Tibial nerve (tissue), 4 donors: ENCODE measurements at regions not wholly inside any gene's neighbourhood (a gene's known extent, or its start where the extent isn't known, plus 50 kb on each side); places are given as distances from the start of the nearest gene placed in this dataset.

Source experiments
- CTCF ChIP-seq, 5 experiments: fragments of 200-600 bp in 3 of 5; fragments of 450-650 bp in 2 of 5; sonication (generic) in 3 of 5; IDR thresholded peaks; one replicate each; pipeline ENCODE4 v1.5.1; 2016 to 2019; ENCODE audit warnings: antibody characterized with exemption in 5 of 5, mild to moderate bottlenecking in 3 of 5, moderate library complexity in 2 of 5
- EP300 ChIP-seq, 2 donors: sonication (generic); formaldehyde crosslinking; IDR thresholded peaks; one replicate each; pipeline ENCODE4 v1.6.1; 2017; ENCODE audit warnings: antibody characterized with exemption in 2 of 2, mild to moderate bottlenecking in 1 of 2
- POLR2A ChIP-seq, 2 donors: fragments of 450-650 bp; IDR thresholded peaks; one replicate each; pipeline ENCODE4 v1.6.1; 2017; ENCODE audit warnings: antibody characterized with exemption in 2 of 2, mild to moderate bottlenecking in 2 of 2, moderate library complexity in 2 of 2

GRCh38 chr9:86842573-86842972, 104.7 kb downstream of the GAS1 start:
- TF ChIP-seq CTCF (IDR thresholded peaks at IDR 0.05) (no peak), POLR2A (IDR thresholded peaks at IDR 0.05) (no peak), EP300 (IDR thresholded peaks at IDR 0.05) (no peak)
